SU-DHL-6 (cell line): ENCODE measurements at regions not wholly inside any gene's neighbourhood (a gene's known extent, or its start where the extent isn't known, plus 50 kb on each side); places are given as distances from the start of the nearest gene placed in this dataset.

Source experiments
- H2AFZ ChIP-seq: fragments of 200-600 bp; sonication (generic); 2 replicates; pipeline ENCODE4 v1.6.1; 2014; ENCODE audit warnings: low read depth, mild to moderate bottlenecking, moderate library complexity, mixed read lengths, antibody characterized with exemption, low read length; ENCODE audit not compliant: severe bottlenecking
- H3F3A ChIP-seq: fragments of 200-600 bp; shearing (Covaris generic); 2 replicates; pipeline ENCODE4 v1.6.0; 2016; ENCODE audit warnings: antibody characterized with exemption, mild to moderate bottlenecking; ENCODE audit not compliant: insufficient read depth
- H3K27ac ChIP-seq: fragments of 200-600 bp; sonication (generic); 2 replicates; pipeline ENCODE4 v1.5.1; 2016; ENCODE audit warnings: low read depth, mild to moderate bottlenecking, low read length, moderate library complexity, mixed read lengths
- H3K27me3 ChIP-seq: fragments of 200-600 bp; sonication (generic), shearing (Covaris generic); 2 replicates; pipeline ENCODE4 v1.6.0; 2014; ENCODE audit warnings: mild to moderate bottlenecking, low read length
- H3K36me3 ChIP-seq: fragments of 200-600 bp; sonication (generic); 2 replicates; pipeline ENCODE4 v1.6.1; 2014; ENCODE audit warnings: mild to moderate bottlenecking, low read length, mixed read lengths
- H3K4me2 ChIP-seq: fragments of 300-600, 200-600 bp; shearing (Covaris generic), sonication (generic); 2 replicates; pipeline ENCODE4 v1.6.0; 2014; ENCODE audit warnings: low read length, low read depth, mild to moderate bottlenecking; ENCODE audit not compliant: poor library complexity, severe bottlenecking
- H3K4me3 ChIP-seq: fragments of 200-600 bp; sonication (generic); 2 replicates; pipeline ENCODE4 v1.5.1; 2014; ENCODE audit warnings: antibody characterized with exemption, low read length, mild to moderate bottlenecking, mixed read lengths; ENCODE audit not compliant: insufficient read depth, poor library complexity, severe bottlenecking
- H3K79me2 ChIP-seq: fragments of 200-600 bp; sonication (generic); 2 replicates; pipeline ENCODE4 v1.6.1; 2014; ENCODE audit warnings: mild to moderate bottlenecking, low read length, moderate library complexity; ENCODE audit not compliant: insufficient read depth
- H3K9ac ChIP-seq: fragments of 200-600 bp; sonication (generic); 2 replicates; pipeline ENCODE4 v1.7.0; 2014; ENCODE audit warnings: mild to moderate bottlenecking, low read length
- H3K9me2 ChIP-seq: fragments of 200-600 bp; sonication (generic); replicated peaks from 2 replicates; pipeline ENCODE4 v1.6.1; 2014; ENCODE audit warnings: low read length; ENCODE audit not compliant: insufficient read depth
- H3K9me3 ChIP-seq: fragments of 200-600 bp; sonication (generic); 2 replicates; pipeline ENCODE4 v1.6.1; 2014; ENCODE audit warnings: low read length, mixed read lengths; ENCODE audit not compliant: insufficient read depth
- H4K20me1 ChIP-seq: fragments of 200-600 bp; sonication (generic); 2 replicates; pipeline ENCODE4 v1.6.1; 2014; ENCODE audit warnings: low read depth, mild to moderate bottlenecking, antibody characterized with exemption, low read length, moderate library complexity, mixed read lengths
- EZH2phosphoT487 ChIP-seq: fragments of 200-600 bp; sonication (generic), shearing (Covaris generic); conservative IDR thresholded peaks from 2 replicates; pipeline ENCODE4 v1.6.1; 2018; ENCODE audit warnings: mild to moderate bottlenecking, antibody characterized with exemption, low read length, moderate library complexity, mixed read lengths
- TF ChIP-seq, protein P1 (sequence below): fragments of 200-600 bp; sonication (generic); IDR thresholded peaks from one replicate; pipeline ENCODE4 v1.5.1; 2017; ENCODE audit warnings: antibody characterized with exemption, mild to moderate bottlenecking, low read length, moderate library complexity; ENCODE audit not compliant: insufficient read depth, poor library complexity, severe bottlenecking

DNA sequence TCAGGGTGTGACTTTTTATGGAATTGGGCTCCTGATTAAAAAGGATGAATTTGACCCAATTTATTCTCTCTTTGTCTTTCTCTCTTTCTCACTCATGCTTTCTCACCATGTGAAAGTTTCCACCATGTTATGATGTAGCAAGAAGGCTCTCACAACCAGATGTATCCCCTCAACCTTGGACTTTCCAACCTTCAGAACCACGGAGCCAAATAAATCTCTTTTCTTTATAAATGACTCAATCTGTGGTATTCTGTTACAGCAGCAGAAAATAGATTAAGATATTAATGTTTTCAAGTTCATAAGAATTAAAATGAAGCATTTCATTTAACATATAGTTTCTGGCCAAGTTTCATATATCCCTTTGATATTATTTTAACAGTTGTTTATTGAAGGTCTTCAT, 698.5 kb downstream of the TRAM1L1 start:
- no peak for TF ChIP-seq EZH2phosphoT487
- TF ChIP-seq, protein P1, sequence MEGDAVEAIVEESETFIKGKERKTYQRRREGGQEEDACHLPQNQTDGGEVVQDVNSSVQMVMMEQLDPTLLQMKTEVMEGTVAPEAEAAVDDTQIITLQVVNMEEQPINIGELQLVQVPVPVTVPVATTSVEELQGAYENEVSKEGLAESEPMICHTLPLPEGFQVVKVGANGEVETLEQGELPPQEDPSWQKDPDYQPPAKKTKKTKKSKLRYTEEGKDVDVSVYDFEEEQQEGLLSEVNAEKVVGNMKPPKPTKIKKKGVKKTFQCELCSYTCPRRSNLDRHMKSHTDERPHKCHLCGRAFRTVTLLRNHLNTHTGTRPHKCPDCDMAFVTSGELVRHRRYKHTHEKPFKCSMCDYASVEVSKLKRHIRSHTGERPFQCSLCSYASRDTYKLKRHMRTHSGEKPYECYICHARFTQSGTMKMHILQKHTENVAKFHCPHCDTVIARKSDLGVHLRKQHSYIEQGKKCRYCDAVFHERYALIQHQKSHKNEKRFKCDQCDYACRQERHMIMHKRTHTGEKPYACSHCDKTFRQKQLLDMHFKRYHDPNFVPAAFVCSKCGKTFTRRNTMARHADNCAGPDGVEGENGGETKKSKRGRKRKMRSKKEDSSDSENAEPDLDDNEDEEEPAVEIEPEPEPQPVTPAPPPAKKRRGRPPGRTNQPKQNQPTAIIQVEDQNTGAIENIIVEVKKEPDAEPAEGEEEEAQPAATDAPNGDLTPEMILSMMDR: no peak
- H3K9me2 ChIP-seq: no peaks in the 10 kb centered on the region
- no peak overlapping the region for H3K27ac ChIP-seq
- no peak overlapping the region for H2AFZ ChIP-seq
- H3F3A ChIP-seq: no peaks in the 10 kb centered on the region
- no peak overlapping the region for H3K4me2 ChIP-seq
- H3K36me3 ChIP-seq: no peaks in the 10 kb centered on the region
- no peaks in the 10 kb centered on the region for H3K9me3 ChIP-seq
- H3K79me2 ChIP-seq: no peaks in the 10 kb centered on the region
- H3K9ac ChIP-seq: no peak overlapping the region
- H4K20me1 ChIP-seq: no peaks in the 10 kb centered on the region
- no peaks in the 10 kb centered on the region for H3K27me3 ChIP-seq
- no peak overlapping the region for H3K4me3 ChIP-seq

DNA sequence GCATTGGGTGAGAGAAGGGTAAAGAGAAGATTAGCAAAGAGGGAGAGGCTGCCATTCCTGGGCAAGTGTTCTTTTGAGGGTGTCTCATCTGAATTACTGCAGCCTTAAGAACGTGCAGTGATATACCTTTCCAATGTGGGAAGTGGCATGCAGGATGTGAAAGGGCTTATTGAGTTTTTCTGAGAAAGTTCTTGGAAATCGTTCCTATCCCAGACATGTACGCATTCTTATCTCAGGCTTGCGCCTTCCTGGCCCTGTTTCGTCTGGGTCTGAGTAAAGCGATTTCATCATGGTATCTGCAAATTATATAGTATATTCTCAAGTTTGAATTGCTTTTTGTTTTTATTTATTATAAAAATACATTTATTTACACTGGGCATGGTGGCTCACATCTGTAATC, 699.8 kb downstream of the TRAM1L1 start:
- Histone ChIP-seq H4K20me1 (no peaks in the 10 kb centered on the region), H3K9ac (no peak overlapping the region), H3F3A (no peaks in the 10 kb centered on the region), H3K4me3 (no peak overlapping the region), H3K9me2 (no peaks in the 10 kb centered on the region), H3K4me2 (no peak overlapping the region), H3K36me3 (no peaks in the 10 kb centered on the region), H3K9me3 (no peaks in the 10 kb centered on the region), H3K27me3 (no peaks in the 10 kb centered on the region), H3K79me2 (no peaks in the 10 kb centered on the region), H3K27ac (no peak overlapping the region), H2AFZ (no peak overlapping the region)
- no peak for TF ChIP-seq EZH2phosphoT487
- TF ChIP-seq, protein P1: no peak

DNA sequence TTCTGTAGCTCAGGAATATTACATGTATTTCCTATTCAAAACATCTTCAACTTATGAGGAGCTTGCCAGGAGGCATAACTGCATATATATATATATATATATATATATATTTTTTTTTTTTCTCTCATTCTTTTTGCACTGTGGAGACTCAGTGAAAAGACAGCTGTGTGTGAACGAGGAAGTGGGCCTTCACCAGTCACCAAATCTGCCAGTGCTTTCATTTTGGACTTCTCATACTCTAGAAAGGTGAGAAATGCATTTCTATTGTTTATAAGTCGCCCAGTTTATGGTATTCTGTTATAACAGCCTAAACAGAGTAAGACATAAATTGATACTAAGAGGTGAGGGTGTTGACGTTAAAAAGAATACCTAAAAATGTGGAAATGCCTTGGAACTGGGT, 710.6 kb downstream of the TRAM1L1 start:
- no peaks in the 10 kb centered on the region for H3K9me3 ChIP-seq
- no peaks in the 10 kb centered on the region for H3K9me2 ChIP-seq
- no peaks in the 10 kb centered on the region for H3K79me2 ChIP-seq
- H3K4me3 ChIP-seq: no peak overlapping the region
- H3F3A ChIP-seq: no peaks in the 10 kb centered on the region
- no peak overlapping the region for H3K9ac ChIP-seq
- H4K20me1 ChIP-seq: no peaks in the 10 kb centered on the region
- H3K4me2 ChIP-seq: peak overlapping the region; percentile 46
- H3K36me3 ChIP-seq: no peaks in the 10 kb centered on the region
- H3K27ac ChIP-seq: no peak overlapping the region
- H2AFZ ChIP-seq: peak overlapping the region; percentile 89
- no peaks in the 10 kb centered on the region for H3K27me3 ChIP-seq
- TF ChIP-seq EZH2phosphoT487: no peak
- TF ChIP-seq, protein P1: no peak
